GM18526 (cell line): ENCODE measurements at regions not wholly inside any gene's neighbourhood (a gene's known extent, or its start where the extent isn't known, plus 50 kb on each side); places are given as distances from the start of the nearest gene placed in this dataset.

Experiments used
- POLR2A ChIP-seq: IDR thresholded peaks from 3 replicates; pipeline ENCODE4 v1.6.1; 2011; ENCODE audit not compliant: insufficient read length; ENCODE audit errors: extremely low read depth

- TF ChIP-seq POLR2A, result no peak
Measured at GRCh38 chr13:39965309-39965708, 309.8 kb downstream of the COG6 start.

GRCh38 chr13:39967199-39967959 is 311.9 kb downstream of the COG6 start:
- no peak for TF ChIP-seq POLR2A

- no peak for TF ChIP-seq POLR2A
Measured at GRCh38 chr13:39968646-39969475, 313.4 kb downstream of the COG6 start.

GRCh38 chr13:39970177-39970846 is 314.9 kb downstream of the COG6 start:
- no peak for TF ChIP-seq POLR2A

- no peak for TF ChIP-seq POLR2A
Measured at GRCh38 chr13:39971526-39971925, 316.1 kb downstream of the COG6 start.

GRCh38 chr13:39976481-39976880 is 321.0 kb downstream of the COG6 start:
- TF ChIP-seq POLR2A, result no peak

- TF ChIP-seq POLR2A, result no peak
Measured at GRCh38 chr13:39981056-39981455, 325.6 kb downstream of the COG6 start.

- TF ChIP-seq POLR2A, result no peak
Measured at GRCh38 chr13:39982745-39983144, 327.3 kb downstream of the COG6 start.

GRCh38 chr13:39985071-39985470 is 329.6 kb downstream of the COG6 start:
- no peak for TF ChIP-seq POLR2A

- no peak for TF ChIP-seq POLR2A
Measured at GRCh38 chr13:39988351-39988750, 332.9 kb downstream of the COG6 start.

GRCh38 chr13:39998166-39998565 is 342.7 kb downstream of the COG6 start:
- TF ChIP-seq POLR2A, result no peak

- TF ChIP-seq POLR2A, result no peak
Measured at GRCh38 chr13:40002016-40002415, 346.6 kb downstream of the COG6 start.

- no peak for TF ChIP-seq POLR2A
Measured at GRCh38 chr13:40013554-40013953, 358.1 kb downstream of the COG6 start.

GRCh38 chr13:40016953-40017660 is 361.6 kb downstream of the COG6 start:
- TF ChIP-seq POLR2A, result no peak

GRCh38 chr13:40017662-40018262 is 362.3 kb downstream of the COG6 start:
- TF ChIP-seq POLR2A, result no peak
